Posterior vena cava (tissue), 2 donors: ENCODE measurements at regions not wholly inside any gene's neighbourhood (a gene's known extent, or its start where the extent isn't known, plus 50 kb on each side); places are given as distances from the start of the nearest gene placed in this dataset.

Experiments used
- DNase-seq: peaks from one replicate; pipeline ENCODE4 v3.0.0-alpha.2; 2020; ENCODE audit warnings: low spot score
- intact Hi-C, 2 donors: fragments of 100-400 bp; cut with DNase I; formaldehyde crosslinking; loops; one replicate each; pipeline versions ENCODE4 v1.14.1 to v1.14.2; 2022 to 2023
- donor health status: DM: yes; HTN: yes; CAD: no.
- donor health status: DM: yes; HTN: yes; CAD: no.

GRCh38 chr5:120413686-120414085 lies 50.4 kb upstream of the PRR16 start:
- no peak for DNase-seq
- intact Hi-C loops, result no loop called here
